ENCODE measurements at regions not wholly inside any gene's neighbourhood (a gene's known extent, or its start where the extent isn't known, plus 50 kb on each side); places are given as distances from the start of the nearest gene placed in this dataset.

GRCh38 chr21:23960769-23961168, 1646.5 kb downstream of the MRPL39 start:
- Histone ChIP-seq H3K4me3 (no peak overlapping the region), H3K9me3 (ENCODE audit: low read depth, low read length) (no peaks in the 10 kb centered on the region), H3K27ac (no peak overlapping the region), H3K36me3 (ENCODE audit: insufficient read depth, low read length) (no peaks in the 10 kb centered on the region), H3K9ac (ENCODE audit: insufficient read length) (no peak overlapping the region)
- TF ChIP-seq POLR2AphosphoS5 (IDR thresholded peaks at IDR 0.05; ENCODE audit: borderline replicate concordance, low read depth, low read length): no peak
- no peak for TF ChIP-seq FOXP2 (optimal IDR thresholded peaks at IDR 0.05; ENCODE audit: control extremely low read depth, extremely low read length, insufficient read depth)
- no peak for TF ChIP-seq EZH2 (IDR thresholded peaks at IDR 0.05)
- no peak for DNase-seq (ENCODE audit: low read depth, low spot score)

GRCh38 chr21:23955135-23955843, 1652.0 kb downstream of the MRPL39 start:
- no peak overlapping the region for H3K27ac ChIP-seq
- no peak for DNase-seq (ENCODE audit: low read depth, low spot score)
- TF ChIP-seq FOXP2 (optimal IDR thresholded peaks at IDR 0.05; ENCODE audit: control extremely low read depth, extremely low read length, insufficient read depth) (no peak), POLR2AphosphoS5 (IDR thresholded peaks at IDR 0.05; ENCODE audit: borderline replicate concordance, low read depth, low read length) (no peak), EZH2 (IDR thresholded peaks at IDR 0.05) (no peak)
- no peak overlapping the region for H3K4me3 ChIP-seq
- no peak overlapping the region for H3K9ac ChIP-seq (ENCODE audit: insufficient read length)
- no peaks in the 10 kb centered on the region for H3K9me3 ChIP-seq (ENCODE audit: low read depth, low read length)
- H3K36me3 ChIP-seq (ENCODE audit: insufficient read depth, low read length): no peaks in the 10 kb centered on the region

DNA sequence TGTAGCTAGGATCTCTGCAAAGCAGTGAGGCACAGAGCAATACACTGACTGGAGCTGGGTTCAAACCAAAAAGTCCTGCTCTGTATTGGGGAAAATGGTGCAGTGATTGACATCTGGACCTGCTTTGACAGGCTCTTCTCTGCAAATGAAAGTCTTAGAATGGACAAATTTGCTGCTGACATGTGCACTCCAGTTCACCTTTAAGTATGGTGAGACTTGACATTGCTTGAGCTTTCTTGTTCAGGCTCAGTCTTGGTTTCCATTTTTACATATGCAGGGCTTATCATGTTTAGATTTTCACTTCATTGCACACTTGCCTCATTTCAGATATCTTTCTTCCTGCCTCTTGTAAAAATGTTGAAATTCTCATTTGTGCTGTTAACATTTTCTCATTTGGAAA, 1655.0 kb downstream of the MRPL39 start:
- H3K27ac ChIP-seq: no peak overlapping the region
- H3K9me3 ChIP-seq (ENCODE audit: low read depth, low read length): no peaks in the 10 kb centered on the region
- H3K4me3 ChIP-seq: no peak overlapping the region
- no peaks in the 10 kb centered on the region for H3K36me3 ChIP-seq (ENCODE audit: insufficient read depth, low read length)
- no peak for DNase-seq (ENCODE audit: low read depth, low spot score)
- H3K9ac ChIP-seq (ENCODE audit: insufficient read length): no peak overlapping the region
- TF ChIP-seq FOXP2 (optimal IDR thresholded peaks at IDR 0.05; ENCODE audit: control extremely low read depth, extremely low read length, insufficient read depth) (no peak), EZH2 (IDR thresholded peaks at IDR 0.05) (no peak), POLR2AphosphoS5 (IDR thresholded peaks at IDR 0.05; ENCODE audit: borderline replicate concordance, low read depth, low read length) (no peak)

GRCh38 chr21:23951251-23951650, 1656.0 kb downstream of the MRPL39 start:
- Histone ChIP-seq H3K9me3 (ENCODE audit: low read depth, low read length) (no peaks in the 10 kb centered on the region), H3K36me3 (ENCODE audit: insufficient read depth, low read length) (no peaks in the 10 kb centered on the region), H3K4me3 (no peak overlapping the region), H3K9ac (ENCODE audit: insufficient read length) (no peak overlapping the region), H3K27ac (no peak overlapping the region)
- no peak for TF ChIP-seq FOXP2 (optimal IDR thresholded peaks at IDR 0.05; ENCODE audit: control extremely low read depth, extremely low read length, insufficient read depth)
- TF ChIP-seq POLR2AphosphoS5 (IDR thresholded peaks at IDR 0.05; ENCODE audit: borderline replicate concordance, low read depth, low read length): no peak
- TF ChIP-seq EZH2 (IDR thresholded peaks at IDR 0.05): no peak
- DNase-seq (ENCODE audit: low read depth, low spot score): no peak

DNA sequence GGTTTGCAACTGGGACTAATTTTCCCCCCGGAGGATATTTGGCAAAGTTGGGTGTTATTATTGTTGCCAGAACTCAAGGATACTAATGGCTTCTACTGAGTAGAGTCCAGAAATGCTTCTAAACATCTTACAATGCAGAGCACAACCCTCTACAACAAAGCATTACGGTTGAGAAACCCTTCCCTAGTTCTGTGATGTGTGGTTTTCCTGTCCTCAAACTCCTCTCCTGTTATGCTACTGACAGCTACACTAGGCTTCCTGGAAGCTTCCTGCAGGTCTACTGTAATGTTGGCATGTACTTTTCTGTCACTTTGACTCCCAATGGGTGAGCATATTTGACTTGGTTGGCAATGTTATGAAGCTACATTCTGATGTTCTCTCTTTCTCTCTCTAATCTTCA, 1656.9 kb downstream of the MRPL39 start:
- H3K27ac ChIP-seq: no peak overlapping the region

GRCh38 chr21:23949493-23949892, 1657.8 kb downstream of the MRPL39 start:
- no peak for TF ChIP-seq POLR2AphosphoS5 (IDR thresholded peaks at IDR 0.05; ENCODE audit: borderline replicate concordance, low read depth, low read length)
- no peak for TF ChIP-seq EZH2 (IDR thresholded peaks at IDR 0.05)
- TF ChIP-seq FOXP2 (optimal IDR thresholded peaks at IDR 0.05; ENCODE audit: control extremely low read depth, extremely low read length, insufficient read depth): no peak
- Histone ChIP-seq H3K9me3 (ENCODE audit: low read depth, low read length) (no peaks in the 10 kb centered on the region), H3K4me3 (no peak overlapping the region), H3K27ac (no peak overlapping the region), H3K9ac (ENCODE audit: insufficient read length) (no peak overlapping the region), H3K36me3 (ENCODE audit: insufficient read depth, low read length) (no peaks in the 10 kb centered on the region)
- DNase-seq (ENCODE audit: low read depth, low spot score): no peak

More for the DNA sequence above, 1656.9 kb downstream of the MRPL39 start:
- no peaks in the 10 kb centered on the region for H3K9me3 ChIP-seq (ENCODE audit: low read depth, low read length)
- TF ChIP-seq POLR2AphosphoS5 (IDR thresholded peaks at IDR 0.05; ENCODE audit: borderline replicate concordance, low read depth, low read length): no peak
- TF ChIP-seq FOXP2 (optimal IDR thresholded peaks at IDR 0.05; ENCODE audit: control extremely low read depth, extremely low read length, insufficient read depth): no peak
- no peak for TF ChIP-seq EZH2 (IDR thresholded peaks at IDR 0.05)
- H3K36me3 ChIP-seq (ENCODE audit: insufficient read depth, low read length): no peaks in the 10 kb centered on the region
- no peak for DNase-seq (ENCODE audit: low read depth, low spot score)
- no peak overlapping the region for H3K4me3 ChIP-seq
- no peak overlapping the region for H3K9ac ChIP-seq (ENCODE audit: insufficient read length)

DNA sequence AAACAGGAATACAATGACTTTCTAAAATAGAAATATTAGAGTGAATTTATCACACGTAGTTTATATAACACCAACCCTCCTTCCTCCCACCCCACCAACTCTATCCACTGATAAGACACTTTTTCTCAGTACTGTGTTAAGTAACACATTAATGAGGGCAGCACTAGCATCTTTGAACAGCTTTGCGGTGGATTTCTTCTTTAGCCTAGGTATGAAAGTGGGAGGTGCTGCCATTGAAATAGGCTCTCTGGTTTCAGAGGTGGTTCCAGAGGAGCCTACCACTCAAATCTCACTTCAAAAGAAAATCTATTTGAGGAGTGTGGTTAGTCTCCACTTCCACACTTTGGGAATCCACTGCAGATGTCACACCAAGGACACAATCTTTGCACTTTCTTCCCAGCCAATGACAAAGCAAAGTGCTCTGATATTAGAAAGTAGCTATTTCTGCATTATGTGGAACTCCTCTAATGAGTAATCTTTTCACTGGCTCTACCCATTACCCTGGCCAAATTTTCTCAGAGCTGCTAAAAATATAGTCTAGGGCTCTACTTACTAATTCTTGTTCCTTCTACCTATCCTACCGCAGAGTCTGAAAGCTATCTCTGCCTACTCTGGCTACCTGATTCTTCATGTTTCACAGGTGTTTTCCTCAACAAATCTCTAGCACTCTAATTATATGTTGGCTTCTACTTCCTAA, 1667.8 kb downstream of the MRPL39 start:
- no peak for TF ChIP-seq FOXP2 (optimal IDR thresholded peaks at IDR 0.05; ENCODE audit: control extremely low read depth, extremely low read length, insufficient read depth)
- no peak for TF ChIP-seq POLR2AphosphoS5 (IDR thresholded peaks at IDR 0.05; ENCODE audit: borderline replicate concordance, low read depth, low read length)
- no peak for TF ChIP-seq EZH2 (IDR thresholded peaks at IDR 0.05)
- no peaks in the 10 kb centered on the region for H3K9me3 ChIP-seq (ENCODE audit: low read depth, low read length)
- DNase-seq (ENCODE audit: low read depth, low spot score): no peak
- H3K36me3 ChIP-seq (ENCODE audit: insufficient read depth, low read length): no peaks in the 10 kb centered on the region
- no peak overlapping the region for H3K9ac ChIP-seq (ENCODE audit: insufficient read length)
- H3K27ac ChIP-seq: no peak overlapping the region
- H3K4me3 ChIP-seq: no peak overlapping the region

- DNase-seq (ENCODE audit: low read depth, low spot score): no peak
- Histone ChIP-seq H3K36me3 (ENCODE audit: insufficient read depth, low read length) (no peaks in the 10 kb centered on the region), H3K27ac (no peak overlapping the region), H3K9ac (ENCODE audit: insufficient read length) (no peak overlapping the region), H3K4me3 (no peak overlapping the region), H3K9me3 (ENCODE audit: low read depth, low read length) (no peaks in the 10 kb centered on the region)
- TF ChIP-seq POLR2AphosphoS5 (IDR thresholded peaks at IDR 0.05; ENCODE audit: borderline replicate concordance, low read depth, low read length) (no peak), FOXP2 (optimal IDR thresholded peaks at IDR 0.05; ENCODE audit: control extremely low read depth, extremely low read length, insufficient read depth) (no peak), EZH2 (IDR thresholded peaks at IDR 0.05) (no peak)
These were observed 1670.3 kb downstream of the MRPL39 start for GRCh38 chr21:23936991-23937390.

All from SK-N-MC (cell line).